ENCODE measurements at regions not wholly inside any gene's neighbourhood (a gene's known extent, or its start where the extent isn't known, plus 50 kb on each side); places are given as distances from the start of the nearest gene placed in this dataset.

- TF ChIP-seq POLR2AphosphoS5 (IDR thresholded peaks at IDR 0.05) (no peak), CTCF (IDR thresholded peaks at IDR 0.05) (no peak)
These were observed 341.7 kb upstream of the KCNMB2 start for GRCh38 chr3:178194539-178194938.
